Epithelial cell of prostate (primary cell): ENCODE measurements at regions not wholly inside any gene's neighbourhood (a gene's known extent, or its start where the extent isn't known, plus 50 kb on each side); places are given as distances from the start of the nearest gene placed in this dataset.
"Not testable (repeated sequence)": the region's sequence is repeated elsewhere in the genome, so short reads cannot be mapped to it uniquely, and the experiment has no call there.

Experiments used
- DNase-seq: peaks from one replicate; pipeline ENCODE4 v3.0.0-alpha.2; 2011; ENCODE audit warnings: low read depth, low spot score
- H3K27ac ChIP-seq: fragments of 450-650 bp; 2 replicates; pipeline ENCODE4 v1.5.1; 2017; ENCODE audit warnings: mild to moderate bottlenecking

DNA sequence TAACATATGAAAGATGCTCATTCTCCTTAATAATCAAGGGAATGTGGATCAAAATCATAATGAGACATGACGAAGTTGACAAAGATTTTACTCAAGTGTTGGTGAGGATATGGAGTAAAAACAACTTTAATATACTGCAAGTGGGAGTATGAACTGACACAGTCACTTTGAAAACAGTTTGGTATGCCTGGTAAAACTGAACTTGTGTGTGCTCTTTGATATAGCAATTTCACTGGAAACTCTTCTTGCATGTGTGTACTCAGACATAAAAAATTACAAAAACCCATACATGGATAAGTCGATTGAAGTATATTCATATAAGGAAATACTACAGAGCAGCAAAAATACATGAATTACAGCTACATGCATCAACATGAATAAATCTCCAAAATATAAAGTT, 182.5 kb downstream of the NFKBIZ start:
- no peak overlapping the region for H3K27ac ChIP-seq
- no peak for DNase-seq

DNA sequence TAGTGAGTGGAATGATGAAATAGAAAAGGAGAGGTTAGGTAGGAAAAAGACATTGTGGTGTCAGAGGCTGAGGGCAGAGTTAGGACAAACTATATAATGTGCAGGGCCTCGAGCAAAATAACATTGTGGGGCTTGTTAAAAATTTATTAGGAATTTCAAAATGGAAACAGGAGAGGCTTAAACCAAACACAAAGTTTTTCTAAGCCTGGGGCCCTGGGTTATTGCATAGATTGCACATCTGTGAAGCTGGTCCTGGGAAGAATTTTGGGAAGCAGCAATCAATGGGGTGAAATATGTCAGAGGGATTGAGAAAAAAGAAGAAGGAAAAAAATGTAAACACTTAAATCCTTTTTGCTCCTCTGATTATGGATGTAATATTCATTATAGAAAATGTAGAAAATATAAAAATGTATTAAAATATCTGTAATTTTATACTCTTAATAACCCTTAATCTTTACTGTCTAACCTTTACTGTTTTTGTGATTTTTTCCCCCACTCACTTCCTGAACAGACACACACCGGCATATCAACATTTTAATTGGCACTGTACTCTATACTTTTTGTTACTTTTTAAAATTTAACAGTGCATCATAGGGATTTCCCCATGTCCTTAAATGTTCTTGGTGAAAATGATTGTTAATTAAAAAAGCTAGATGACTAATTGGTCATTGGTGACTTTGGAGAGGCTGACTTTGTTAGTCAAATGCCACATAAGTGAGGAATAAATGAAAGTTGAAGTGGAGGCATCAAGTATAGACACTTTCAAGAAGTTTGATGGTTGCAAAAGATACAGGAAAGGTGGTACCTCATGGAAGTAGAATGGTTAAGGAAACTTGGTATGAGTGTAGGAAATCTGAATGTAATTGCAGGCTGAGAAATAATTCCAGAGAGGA, 183.4 kb downstream of the NFKBIZ start:
- no peak overlapping the region for H3K27ac ChIP-seq
- DNase-seq, result no peak

DNA sequence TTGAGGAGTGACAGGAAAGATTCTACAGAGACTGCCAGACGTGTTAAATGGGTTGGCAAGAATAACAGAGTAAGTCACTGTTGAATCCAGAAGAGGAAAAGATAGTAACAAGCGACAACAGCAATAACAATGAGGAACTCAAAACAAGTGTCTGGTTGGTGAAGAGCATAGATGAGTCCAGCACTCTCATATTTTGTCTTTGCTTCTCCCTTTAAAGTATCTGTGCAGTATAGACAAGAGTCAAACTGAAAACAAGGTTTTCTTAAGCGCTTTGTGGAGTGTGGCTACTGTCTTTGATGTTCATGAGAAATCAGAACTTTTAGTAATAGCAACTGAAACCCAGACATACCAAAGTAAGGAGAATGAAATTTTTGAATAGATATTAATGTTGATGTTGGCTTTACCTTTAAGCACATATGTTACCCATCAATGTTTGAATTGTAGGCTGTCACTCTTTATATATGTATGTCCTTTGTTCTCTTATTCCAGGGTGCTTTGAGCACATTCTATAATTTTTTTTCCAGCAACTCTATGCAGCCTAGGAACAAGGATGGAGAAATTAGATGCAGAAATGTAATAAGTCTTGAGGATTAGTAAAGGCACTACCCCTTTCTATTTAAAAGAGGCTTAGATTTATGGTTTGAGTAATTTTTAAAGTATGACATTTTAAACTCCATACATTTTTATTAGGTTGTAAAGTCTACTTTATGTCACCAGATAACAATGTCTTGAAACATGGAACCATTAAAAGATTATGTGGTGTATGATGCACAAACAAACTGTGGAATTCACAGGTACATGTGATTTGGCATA, 185.5 kb downstream of the NFKBIZ start:
- H3K27ac ChIP-seq, result no peak overlapping the region
- no peak for DNase-seq

DNA sequence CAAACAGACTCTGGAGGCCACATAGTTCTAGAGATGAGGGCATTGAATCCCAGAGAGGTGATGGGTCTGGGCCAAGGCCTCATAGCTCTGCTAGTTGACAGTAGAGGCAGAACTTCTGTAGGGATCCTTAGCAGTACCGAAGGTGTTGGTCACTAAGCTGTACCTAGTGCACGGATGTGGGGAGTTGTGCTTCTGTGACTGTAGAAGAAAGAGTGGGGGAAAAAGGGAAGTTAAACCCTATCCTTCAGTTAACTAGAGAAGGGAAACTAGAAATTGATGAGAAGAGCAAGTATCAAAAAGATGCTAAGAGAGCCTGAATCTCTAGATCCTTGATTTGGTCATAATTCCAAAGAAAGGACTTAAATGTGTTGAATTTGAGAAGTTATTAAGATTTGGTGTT, 186.7 kb downstream of the NFKBIZ start:
- no peak overlapping the region for H3K27ac ChIP-seq
- no peak for DNase-seq

DNA sequence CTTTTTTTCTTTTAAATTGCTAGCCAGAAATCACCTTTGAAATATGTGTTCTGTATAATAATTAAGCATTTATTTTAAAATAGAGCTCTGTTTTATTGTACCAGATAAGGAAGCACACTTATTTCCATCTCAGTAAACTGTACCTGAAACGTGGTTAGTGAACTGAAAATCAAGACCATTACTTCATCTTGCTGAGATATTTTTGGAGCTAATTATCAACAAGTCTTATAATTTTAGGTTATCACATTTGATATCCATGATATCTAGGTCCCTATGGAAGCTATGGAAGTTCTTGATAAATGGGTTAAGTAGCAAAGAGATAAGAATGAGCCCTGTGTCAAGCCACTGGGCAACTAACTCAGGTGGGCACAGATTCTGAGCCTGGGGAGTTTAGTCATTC, 187.2 kb downstream of the NFKBIZ start:
- no peak overlapping the region for H3K27ac ChIP-seq
- DNase-seq, result no peak

DNA sequence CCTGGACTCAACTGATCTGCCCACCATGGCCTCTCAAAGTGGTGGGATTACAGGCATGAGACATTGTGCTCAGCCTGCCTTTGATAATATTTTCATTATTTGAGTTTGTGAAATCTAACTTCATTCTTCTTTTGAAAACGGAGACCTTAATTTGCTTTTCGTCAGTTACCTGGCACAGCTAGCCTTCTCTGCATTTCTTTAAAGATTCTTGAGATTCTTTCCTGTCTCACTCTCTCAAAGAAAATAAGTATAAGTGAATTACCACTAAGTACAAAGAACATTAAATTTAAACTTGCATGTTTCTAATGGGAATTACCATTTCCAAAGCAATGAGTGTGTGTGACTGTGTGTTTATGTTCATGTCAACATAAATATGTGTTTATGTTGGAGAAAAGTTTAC, 187.9 kb downstream of the NFKBIZ start:
- DNase-seq, result no peak
- no peak overlapping the region for H3K27ac ChIP-seq

DNA sequence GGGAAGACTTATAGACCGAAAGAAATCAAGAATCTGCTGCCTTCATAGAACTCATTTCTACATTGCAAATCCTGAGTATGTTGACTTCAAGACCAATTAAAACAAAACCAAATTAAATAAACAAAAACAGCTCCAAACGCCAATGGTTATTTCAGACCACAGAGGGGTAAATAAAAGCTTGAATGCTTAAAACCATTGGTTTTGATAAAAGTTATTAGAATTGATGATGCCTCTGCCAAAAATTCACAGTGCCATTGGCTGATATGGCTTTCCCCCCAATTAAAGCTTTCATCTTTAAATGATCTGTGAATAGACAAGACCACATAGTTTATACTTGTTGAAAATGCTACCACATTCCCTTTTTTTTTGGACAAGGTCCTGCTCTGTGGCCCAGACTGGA, 188.5 kb downstream of the NFKBIZ start:
- no peak overlapping the region for H3K27ac ChIP-seq
- no peak for DNase-seq

DNA sequence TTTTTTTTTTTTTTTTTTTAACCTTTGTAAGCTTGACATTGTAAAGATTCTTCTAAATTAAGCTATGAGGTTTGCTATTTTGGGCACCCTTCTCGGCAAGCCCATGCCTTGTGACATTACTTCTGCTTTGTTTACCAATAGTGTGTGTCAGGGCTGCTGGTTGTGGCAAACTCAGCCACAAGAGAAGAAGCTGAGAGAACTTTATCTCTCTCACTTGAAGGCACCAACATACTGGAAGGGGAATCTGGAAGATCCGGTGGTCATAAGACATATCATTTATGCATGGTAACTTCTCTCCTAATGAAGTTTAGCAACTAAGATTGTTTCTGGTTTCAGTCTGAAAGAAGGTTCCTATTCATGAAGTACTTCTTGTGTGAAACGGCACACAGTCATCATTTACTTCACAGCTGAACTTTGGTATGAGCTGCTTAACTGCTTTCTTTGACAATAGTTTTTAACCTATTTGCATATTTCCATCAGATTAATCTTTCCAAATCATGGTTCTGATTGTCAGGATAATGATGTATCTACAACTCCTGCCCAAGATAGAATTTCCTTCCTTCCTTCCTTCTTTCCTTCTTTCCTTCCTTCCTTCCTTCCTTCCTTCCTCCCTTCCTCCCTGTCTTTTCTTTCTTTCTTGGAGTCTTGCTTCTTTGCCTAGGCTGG, 189.3 kb downstream of the NFKBIZ start:
- H3K27ac ChIP-seq, result no peak overlapping the region
- DNase-seq, result no peak

DNA sequence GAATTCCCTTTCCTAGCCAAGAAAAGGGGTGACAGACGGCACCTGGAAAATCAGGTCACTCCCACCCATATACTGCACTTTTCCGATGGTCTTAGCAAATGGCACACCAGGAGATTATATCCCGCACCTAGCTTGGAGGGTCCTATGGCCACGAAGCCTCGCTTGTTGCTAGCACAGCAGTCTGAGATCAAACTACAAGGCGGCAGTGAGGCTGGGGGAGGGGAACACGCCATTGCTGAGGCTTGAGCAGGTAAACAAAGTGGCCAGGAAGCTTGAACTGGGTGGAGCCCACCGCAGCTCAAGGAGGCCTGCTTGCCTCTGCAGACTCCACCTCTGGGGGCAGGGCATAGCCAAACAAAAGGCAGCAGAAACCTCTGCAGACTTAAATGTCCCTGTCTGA, 190.8 kb downstream of the NFKBIZ start:
- DNase-seq, H3K27ac ChIP-seq: not testable (repeated sequence)

DNA sequence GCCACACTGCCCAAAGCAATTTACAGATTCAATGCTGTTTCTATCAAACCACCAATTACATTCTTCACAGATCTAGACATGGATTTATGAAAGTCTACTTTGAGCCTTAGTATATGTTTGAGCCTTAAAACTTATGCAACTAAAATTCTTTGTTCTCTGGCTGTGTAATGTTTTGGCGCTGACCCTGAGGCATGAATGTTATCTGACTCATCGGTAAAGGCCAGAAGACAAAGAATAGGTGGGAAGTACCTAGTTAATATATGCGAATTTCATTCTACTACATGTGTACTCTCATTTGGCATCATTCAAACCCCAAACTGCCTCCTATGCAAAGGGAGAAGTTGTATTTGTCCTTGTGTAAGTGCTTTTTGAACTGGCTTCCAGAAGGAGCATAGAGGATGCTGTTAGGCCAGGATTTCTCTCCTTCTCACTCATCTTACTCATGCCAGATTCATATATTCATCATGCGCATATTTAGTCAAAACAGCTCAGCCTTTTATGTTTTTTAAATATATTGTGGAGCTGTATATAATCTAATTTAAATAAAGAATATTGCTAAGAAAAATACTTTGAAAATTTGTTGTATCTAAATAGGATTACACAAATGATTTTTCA, 204.2 kb downstream of the NFKBIZ start:
- H3K27ac ChIP-seq, result peak overlapping the region; percentile 60
- DNase-seq, result peak; percentile 70

DNA sequence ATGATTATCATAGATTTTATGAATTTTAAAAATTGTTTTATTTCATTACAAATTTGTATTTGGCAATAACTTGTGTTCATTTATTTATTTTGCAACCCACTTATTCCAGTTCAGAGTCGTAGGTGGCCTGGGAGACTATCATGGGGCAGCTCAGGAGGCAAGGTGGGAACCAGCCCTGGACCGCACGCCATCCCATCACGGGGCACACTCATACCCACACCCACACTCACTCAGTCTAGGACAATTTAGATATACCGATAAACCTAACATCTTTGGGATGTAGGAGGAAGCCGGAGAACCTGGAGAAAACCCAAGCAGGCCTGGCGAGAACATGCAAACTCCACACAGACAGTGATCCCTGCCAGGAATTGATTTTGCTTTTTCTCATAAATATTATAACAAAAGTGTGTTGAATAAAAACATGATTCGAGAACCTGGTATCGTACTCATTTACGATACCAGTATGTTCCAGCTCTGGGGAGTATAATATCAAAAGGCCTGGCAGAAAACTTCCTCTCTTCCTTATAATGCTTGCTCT, 205.3 kb downstream of the NFKBIZ start:
- no peak for DNase-seq

DNA sequence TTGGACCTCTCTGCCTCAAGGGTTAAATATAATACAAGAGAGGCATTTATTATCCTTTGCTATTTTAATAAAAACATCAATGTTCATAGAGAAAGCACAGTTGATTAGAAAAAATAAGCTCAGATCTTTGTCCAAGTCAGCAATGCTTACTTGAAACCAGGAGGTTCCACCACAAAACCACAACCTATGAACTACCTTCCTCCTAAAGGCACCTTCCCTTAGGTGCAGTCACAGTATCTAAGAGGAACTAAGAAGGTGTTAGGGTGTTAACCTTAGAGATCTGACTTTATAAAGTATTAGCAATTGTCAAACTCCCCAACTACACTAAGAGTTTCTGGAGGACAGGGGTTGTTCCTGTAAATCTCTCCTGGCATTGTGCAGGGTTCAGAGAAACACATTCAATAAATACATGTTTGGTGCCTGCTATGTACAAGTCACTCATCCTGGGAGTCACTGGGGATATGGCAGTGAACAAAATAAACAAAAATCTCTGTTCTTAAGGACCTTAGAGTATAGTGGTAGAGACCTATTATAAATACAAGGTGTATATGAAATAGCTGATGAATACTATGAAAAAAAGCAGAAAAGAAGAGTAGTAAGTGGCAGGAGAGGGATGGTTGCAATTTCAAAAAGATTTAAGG, 208.6 kb downstream of the NFKBIZ start:
- no peak overlapping the region for H3K27ac ChIP-seq
- DNase-seq, result no peak

More for the DNA sequence above, 205.3 kb downstream of the NFKBIZ start:
- H3K27ac ChIP-seq, result no peak overlapping the region

DNA sequence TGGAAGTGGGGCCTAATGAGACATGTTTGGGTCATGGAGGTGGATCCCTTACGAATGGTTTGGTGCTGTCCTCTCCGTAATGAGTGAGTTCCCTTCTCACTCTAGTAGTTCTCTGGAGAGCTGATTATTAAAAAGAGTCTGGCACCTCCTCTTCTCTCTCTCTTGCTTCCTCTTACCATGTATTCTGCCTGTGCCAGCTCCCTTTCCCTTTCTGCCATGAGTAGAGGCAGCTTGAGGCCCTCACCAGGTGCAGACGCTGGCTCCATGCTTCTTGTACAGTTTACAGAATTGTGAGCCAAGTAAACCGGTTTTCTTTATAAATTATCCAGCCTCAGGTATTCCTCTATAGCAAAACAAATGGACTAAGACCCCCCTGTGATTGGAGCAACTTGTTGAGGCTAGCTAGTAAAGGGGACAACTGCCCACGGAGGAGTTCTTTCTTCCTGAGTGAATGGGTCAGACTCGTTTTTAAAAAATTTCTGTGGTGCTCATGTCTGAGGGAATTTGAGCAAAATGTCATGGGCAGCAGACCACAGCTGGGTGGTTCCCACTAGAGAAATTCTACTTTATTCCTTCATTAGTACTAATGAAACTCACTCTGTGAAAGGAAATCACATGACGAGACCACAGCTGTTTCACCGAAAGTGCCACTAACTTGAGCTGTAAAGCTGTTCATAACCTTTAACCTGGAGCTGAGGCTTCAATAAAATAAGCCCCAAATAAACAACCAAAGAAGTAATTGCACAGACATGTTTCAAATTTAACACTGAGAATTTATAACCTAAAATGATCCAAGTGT, 210.0 kb downstream of the NFKBIZ start:
- no peak overlapping the region for H3K27ac ChIP-seq
- DNase-seq, result no peak

DNA sequence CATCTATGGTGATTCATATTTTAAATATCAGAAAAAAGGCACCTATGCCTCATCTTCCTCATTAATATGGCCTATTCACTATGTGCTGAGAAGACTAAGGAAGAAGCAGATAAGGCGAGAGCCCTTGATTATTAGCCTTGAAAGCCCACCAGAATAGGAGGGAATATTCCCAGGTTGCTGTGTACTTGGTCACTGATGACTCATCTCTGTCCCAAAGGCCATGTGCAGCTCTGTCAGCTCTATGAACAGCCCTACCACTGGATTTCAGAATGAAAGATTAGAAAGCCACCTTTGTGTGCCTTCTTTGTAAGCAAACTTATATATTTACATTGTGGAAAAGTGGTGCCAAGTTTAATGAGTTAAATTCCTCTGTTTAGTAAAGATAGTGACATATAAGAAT, 211.5 kb downstream of the NFKBIZ start:
- H3K27ac ChIP-seq, result no peak overlapping the region
- DNase-seq, result no peak

DNA sequence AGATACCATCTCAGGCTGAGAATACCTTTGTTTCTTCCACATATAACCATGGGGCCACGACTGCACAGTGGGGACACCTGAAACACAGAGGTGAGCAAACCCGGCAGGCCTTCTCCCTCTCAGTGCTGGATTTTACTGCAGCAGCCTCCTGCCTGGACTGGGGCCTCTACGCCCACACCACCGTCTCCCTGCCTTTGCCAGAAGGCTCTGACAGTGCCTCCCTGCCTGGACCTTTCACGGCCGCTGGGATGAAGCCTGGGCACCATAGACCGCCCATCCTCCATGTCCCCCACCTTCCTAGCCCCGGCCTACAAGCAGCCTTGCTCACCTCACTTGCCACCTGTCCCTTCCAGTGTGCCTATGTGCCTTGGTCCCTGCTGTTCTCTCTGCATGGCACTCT, 214.3 kb downstream of the NFKBIZ start:
- H3K27ac ChIP-seq, result no peak overlapping the region
- DNase-seq, result no peak

DNA sequence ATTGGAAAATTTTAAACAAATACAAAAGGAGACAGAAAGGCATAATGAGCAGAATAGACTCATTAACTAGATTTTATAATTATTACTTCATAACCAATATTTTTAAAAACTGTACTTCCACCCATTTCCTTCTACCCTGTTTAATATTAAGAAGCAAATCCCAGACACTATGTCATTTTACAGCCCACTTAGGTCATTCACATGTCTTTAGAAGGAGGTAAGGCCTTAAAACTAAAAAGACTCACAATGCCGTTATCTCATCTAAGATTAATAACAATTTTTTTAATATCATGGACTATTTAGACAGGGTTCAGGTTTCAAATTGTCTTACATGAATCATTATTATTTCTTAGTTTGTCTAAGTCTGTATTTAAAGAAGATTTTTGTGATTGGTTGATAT, 217.2 kb downstream of the NFKBIZ start:
- DNase-seq, result no peak
- H3K27ac ChIP-seq, result no peak overlapping the region

DNA sequence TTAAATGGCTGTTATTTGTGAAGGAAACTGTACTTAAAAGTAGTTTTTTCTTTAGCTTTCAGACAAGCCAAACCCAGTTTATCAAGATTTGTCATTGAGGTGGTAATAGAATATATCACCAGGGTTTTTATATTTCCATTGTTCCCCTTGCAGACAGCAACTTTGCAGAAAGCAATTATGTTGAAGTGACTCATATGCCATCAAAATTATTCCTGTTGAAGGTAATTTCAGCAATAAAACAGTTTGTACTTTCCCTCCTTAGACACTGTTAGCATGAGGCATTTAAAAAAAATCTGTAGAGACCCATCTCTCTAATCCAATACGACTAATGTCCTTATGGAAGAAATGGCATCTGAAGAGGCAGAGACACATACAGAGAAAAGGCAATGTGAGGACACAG, 219.0 kb downstream of the NFKBIZ start:
- peak overlapping the region; percentile 71 for H3K27ac ChIP-seq
- peak; percentile 24 for DNase-seq

DNA sequence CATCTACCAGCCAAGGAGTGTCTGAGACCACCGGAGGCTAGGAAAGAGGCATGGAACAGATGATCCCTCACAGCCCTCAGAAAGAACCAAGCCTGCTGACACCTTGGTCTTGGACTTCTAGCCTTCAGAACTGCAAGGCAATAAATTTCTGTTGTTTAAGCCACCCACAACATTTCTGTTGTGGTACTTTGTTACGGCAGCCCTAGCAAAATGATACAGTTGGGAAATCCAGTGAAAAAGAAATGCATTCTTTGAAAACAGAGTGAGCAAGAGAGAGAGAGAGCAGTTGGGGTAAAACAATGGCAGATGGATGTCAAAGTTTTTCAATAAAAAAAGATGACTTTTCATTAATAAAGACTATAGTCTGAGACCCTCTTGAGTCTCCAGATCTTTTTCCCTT, 219.4 kb downstream of the NFKBIZ start:
- peak overlapping the region; percentile 71 for H3K27ac ChIP-seq
- DNase-seq, result no peak

DNA sequence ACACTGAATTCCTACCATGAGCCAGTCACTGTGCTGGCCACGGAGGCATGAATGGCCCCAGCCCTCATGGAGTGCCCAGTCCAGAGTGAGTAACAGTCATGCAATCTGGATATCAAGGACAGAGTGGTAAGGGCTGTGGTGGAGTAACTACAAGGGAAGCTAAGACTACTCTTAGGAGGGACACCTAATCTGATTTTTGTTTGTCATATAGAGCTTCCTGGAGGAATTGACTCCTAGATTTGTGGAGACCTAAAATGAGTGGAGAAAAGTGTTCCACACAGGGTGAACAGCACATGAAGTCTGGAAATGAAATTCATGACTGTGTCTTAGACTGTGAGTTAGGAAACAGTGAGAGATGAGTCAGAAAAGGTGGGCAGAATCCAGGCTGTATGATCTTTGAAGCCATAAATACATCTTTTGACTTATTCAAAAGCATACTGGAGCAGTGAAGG, 219.9 kb downstream of the NFKBIZ start:
- H3K27ac ChIP-seq, result peak overlapping the region; percentile 71

More for the DNA sequence above, 219.9 kb downstream of the NFKBIZ start:
- DNase-seq, result peak; percentile 45
